Loucy (cell line): ENCODE measurements at regions not wholly inside any gene's neighbourhood (a gene's known extent, or its start where the extent isn't known, plus 50 kb on each side); places are given as distances from the start of the nearest gene placed in this dataset.
"Not testable (repeated sequence)": the region's sequence is repeated elsewhere in the genome, so short reads cannot be mapped to it uniquely, and the experiment has no call there.

Source experiments
- CTCF ChIP-seq: fragments of 200-600 bp; sonication (generic); conservative IDR thresholded peaks from 2 replicates; pipeline ENCODE4 v1.5.1; 2014; ENCODE audit warnings: mild to moderate bottlenecking, antibody characterized with exemption, low read length
- EZH2phosphoT487 ChIP-seq: fragments of 200-600 bp; IDR thresholded peaks from 2 replicates; pipeline ENCODE4 v1.6.1; 2018; ENCODE audit warnings: antibody characterized with exemption, mild to moderate bottlenecking, moderate library complexity, borderline replicate concordance

DNA sequence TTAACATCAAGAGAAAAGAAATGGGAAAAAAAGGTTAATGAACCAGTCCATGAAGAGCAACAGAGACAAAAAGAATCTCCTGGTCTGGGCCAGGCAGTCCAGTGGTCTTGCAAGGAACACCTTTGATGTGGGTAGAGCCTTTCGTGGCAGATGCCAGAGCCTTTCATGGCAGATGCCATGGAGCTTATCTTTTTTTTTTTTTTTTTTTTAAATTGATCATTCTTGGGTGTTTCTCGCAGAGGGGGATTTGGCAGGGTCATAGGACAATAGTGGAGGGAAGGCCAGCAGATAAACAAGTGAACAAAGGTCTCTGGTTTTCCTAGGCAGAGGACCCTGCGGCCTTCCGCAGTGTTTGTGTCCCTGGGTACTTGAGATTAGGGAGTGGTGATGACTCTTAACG is 100.9 kb downstream of the ZNF429 start:
- not testable (repeated sequence) for TF ChIP-seq CTCF, EZH2phosphoT487
